ENCODE measurements at regions not wholly inside any gene's neighbourhood (a gene's known extent, or its start where the extent isn't known, plus 50 kb on each side); places are given as distances from the start of the nearest gene placed in this dataset.

DNA sequence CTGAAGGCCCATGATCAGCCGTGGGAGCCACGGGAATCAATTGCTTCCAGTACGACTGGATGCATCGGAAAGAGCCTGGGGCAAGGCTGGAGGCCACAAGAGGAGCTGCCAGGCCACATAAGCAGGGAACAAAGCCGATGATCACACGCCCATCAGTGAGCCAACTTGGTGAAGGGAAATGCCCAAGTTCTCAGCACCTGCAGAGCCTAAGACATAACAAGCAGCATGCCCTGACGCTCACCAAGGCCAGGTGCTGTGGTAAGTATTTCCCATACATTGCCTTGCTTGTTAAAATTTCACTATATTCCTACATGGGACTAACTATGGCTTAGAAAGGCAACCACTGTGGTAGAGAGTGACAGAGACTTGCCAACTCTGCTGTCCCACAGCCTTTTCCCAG is 555.9 kb downstream of the BCL11B start:
- Histone ChIP-seq H4K8ac (ENCODE audit: low read depth in 2 of 2, low read length in 2 of 2) (no peak overlapping the region), H3K4me1 (ENCODE audit: control insufficient read depth, insufficient read depth, low read length) (no peaks in the 10 kb centered on the region), H3K23ac (ENCODE audit: low read depth, low read length) (no peak overlapping the region), H2BK5ac (ENCODE audit: low read depth, low read length, poor library complexity, severe bottlenecking) (no peak overlapping the region), H3K4me3 (ENCODE audit: insufficient read depth, low read depth, low read length) (no peak overlapping the region), H3K56ac (ENCODE audit: extremely low read depth, insufficient read depth, low read length) (no peak overlapping the region), H3K27ac (ENCODE audit: insufficient read depth, low read length) (no peak overlapping the region), H2BK15ac (ENCODE audit: low read depth, low read length) (no peak overlapping the region), H3K4ac (ENCODE audit: low read depth, low read length) (no peak overlapping the region), H4K5ac (ENCODE audit: low read depth, low read length) (no peak overlapping the region), H2BK120ac (ENCODE audit: low read depth, low read length) (no peak overlapping the region), H3K4me2 (ENCODE audit: low read depth, low read length) (no peak overlapping the region), H3K79me1 (ENCODE audit: low read depth in 1 of 2, low read length in 2 of 2) (no peaks in the 10 kb centered on the region), H3K14ac (replicated peaks; ENCODE audit: low read depth, low read length) (no peak overlapping the region), H4K91ac (ENCODE audit: insufficient read depth, low read depth, low read length) (no peak overlapping the region), H2AK9ac (replicated peaks; ENCODE audit: low read depth, low read length, poor library complexity) (no peak overlapping the region), H3K9ac (ENCODE audit: low read depth, low read length) (no peak overlapping the region), H2AK5ac (ENCODE audit: low read depth, low read length) (no peak overlapping the region), H3K18ac (ENCODE audit: low read depth, low read length) (no peak overlapping the region), H3K9me3 (ENCODE audit: control insufficient read depth, insufficient read depth, low read length) (peaks cover 29% of the 10 kb centered on the region), H2AFZ (replicated peaks; ENCODE audit: low read length, poor library complexity) (no peak overlapping the region), H2BK20ac (ENCODE audit: low read depth, low read length) (no peak overlapping the region), H4K20me1 (ENCODE audit: insufficient read depth, low read length) (no peaks in the 10 kb centered on the region), H3K9me1 (ENCODE audit: insufficient read depth, low read length) (no peaks in the 10 kb centered on the region), H3K36me3 (ENCODE audit: control insufficient read depth, insufficient read depth, low read length) (no peaks in the 10 kb centered on the region), H3K27me3 (ENCODE audit: control insufficient read depth, insufficient read depth, low read length) (no peaks in the 10 kb centered on the region)
- intact Hi-C loops (cut with micrococcal nuclease) (no loop called here), dilution Hi-C loops (cut with HindIII; ENCODE audit: low sequenced_read_pairs, unreplicated experiment) (no loop called here), in situ Hi-C loops (cut with MboI; ENCODE audit: low sequenced_read_pairs) (no loop called here)
- BruUV-seq (replicated peaks) = no TSS peak
- ChIA-PET CTCF (no interaction called here), POLR2A (ENCODE audit: unreplicated experiment) (no interaction called here)
- ATAC-seq (ENCODE audit: low read depth) (no peak), DNase-seq (no peak)
- WGBS, 2 experiments (ENCODE audit: extremely low coverage in 2 of 2, insufficient read length in 1 of 2) = 73% methylated on average over 4 of the region's 7 CpGs; no CpG with 5 or more reads in 1 of the 2 experiments
- TF ChIP-seq SMC3 (IDR thresholded peaks at IDR 0.05; ENCODE audit: low read depth, low read length) (no peak), BHLHE40 (IDR thresholded peaks at IDR 0.05; ENCODE audit: low read depth, low read length) (no peak), RAD21 (IDR thresholded peaks at IDR 0.05; ENCODE audit: low read length) (no peak), POLR2A (IDR thresholded peaks at IDR 0.05; ENCODE audit: low read depth, low read length) (no peak), MAFK (IDR thresholded peaks at IDR 0.05; ENCODE audit: low read depth, low read length) (no peak), RFX5 (IDR thresholded peaks at IDR 0.05; ENCODE audit: low read depth, low read length) (no peak), CTCF (conservative IDR thresholded peaks at IDR 0.05; ENCODE audit: low read depth, low read length) (no peak), RCOR1 (IDR thresholded peaks at IDR 0.05; ENCODE audit: insufficient replicate concordance, low read length) (no peak), CHD1 (IDR thresholded peaks at IDR 0.05; ENCODE audit: low read depth, low read length) (no peak), CEBPB (IDR thresholded peaks at IDR 0.05; ENCODE audit: low read depth, low read length) (no peak), USF2 (IDR thresholded peaks at IDR 0.05; ENCODE audit: low read depth, low read length) (no peak), NFE2L2 (IDR thresholded peaks at IDR 0.05; ENCODE audit: low read depth, low read length) (no peak), MAZ (IDR thresholded peaks at IDR 0.05; ENCODE audit: borderline replicate concordance, low read depth, low read length) (no peak), MXI1 (IDR thresholded peaks at IDR 0.05; ENCODE audit: borderline replicate concordance, low read depth, low read length) (no peak), FOS (IDR thresholded peaks at IDR 0.05; ENCODE audit: low read depth, low read length) (no peak)

Data from IMR-90 (cell line).